Body of pancreas (tissue), 4 donors: ENCODE measurements at regions not wholly inside any gene's neighbourhood (a gene's known extent, or its start where the extent isn't known, plus 50 kb on each side); places are given as distances from the start of the nearest gene placed in this dataset.
"Not testable (repeated sequence)": the region's sequence is repeated elsewhere in the genome, so short reads cannot be mapped to it uniquely, and the experiment has no call there.

Source experiments
- ATAC-seq: fragments of 150-250 bp; one replicate; pipeline ENCODE4 v1.9.1; 2016
- DNase-seq, 4 donors: peaks; one replicate each; pipeline ENCODE4 v3.0.0-alpha.2; 2019
- H3K27ac ChIP-seq, 4 donors: fragments of 200-600 bp; sonication (generic); 1 replicate in 3 of 4; 2 replicates in 1 of 4; pipeline versions ENCODE4 v1.5.1 to v1.6.1; 2016 to 2019; ENCODE audit warnings: mild to moderate bottlenecking in 1 of 4, mixed read lengths in 1 of 4, moderate library complexity in 1 of 4
- H3K27me3 ChIP-seq, 2 donors: fragments of 200-600 bp; sonication (generic); one replicate each; pipeline ENCODE4 v1.6.0; 2016; ENCODE audit warnings: mild to moderate bottlenecking in 1 of 2
- H3K36me3 ChIP-seq, 2 donors: fragments of 200-600 bp; sonication (generic); replicated peaks in 1 of 2; 2 replicates each; pipeline ENCODE4 v1.5.1; 2016; ENCODE audit warnings: low read depth in 2 of 2; ENCODE audit not compliant: insufficient read depth in 1 of 2
- H3K4me1 ChIP-seq: fragments of 200-600 bp; sonication (generic); one replicate; pipeline ENCODE4 v1.6.0; 2016
- H3K4me3 ChIP-seq, 2 donors: fragments of 200-600 bp; sonication (generic); 1 replicate in 1 of 2; 2 replicates in 1 of 2; pipeline ENCODE4 v1.5.1; 2016 to 2019
- H3K9me3 ChIP-seq, 3 donors: fragments of 200-600 bp; sonication (generic); 1 replicate in 2 of 3; 2 replicates in 1 of 3; pipeline ENCODE4 v1.5.1; 2016
- POLR2A ChIP-seq, 3 donors: fragments of 450-650 bp; IDR thresholded peaks; one replicate each; pipeline ENCODE4 v1.6.1; 2016; ENCODE audit warnings: antibody characterized with exemption in 3 of 3, mild to moderate bottlenecking in 2 of 3
- WGBS, 2 donors: methylation state at CpG; one replicate each; pipeline ENCODE4 v1.1.5; 2017; 5-methylcytosine and 5-hydroxymethylcytosine counted together
- intact Hi-C: fragments of 100-400 bp; cut with DNase I; formaldehyde crosslinking; loops from one replicate; pipeline ENCODE4 v1.15.1; 2023
- TF ChIP-seq, protein P1 (sequence below), 7 experiments: fragments of 450-650 bp in 4 of 7; fragments of 200-600 bp in 3 of 7; sonication (generic) in 3 of 7; IDR thresholded peaks; one replicate each; pipeline ENCODE4 v1.5.1; 2016 to 2019; ENCODE audit warnings: antibody characterized with exemption in 7 of 7

DNA sequence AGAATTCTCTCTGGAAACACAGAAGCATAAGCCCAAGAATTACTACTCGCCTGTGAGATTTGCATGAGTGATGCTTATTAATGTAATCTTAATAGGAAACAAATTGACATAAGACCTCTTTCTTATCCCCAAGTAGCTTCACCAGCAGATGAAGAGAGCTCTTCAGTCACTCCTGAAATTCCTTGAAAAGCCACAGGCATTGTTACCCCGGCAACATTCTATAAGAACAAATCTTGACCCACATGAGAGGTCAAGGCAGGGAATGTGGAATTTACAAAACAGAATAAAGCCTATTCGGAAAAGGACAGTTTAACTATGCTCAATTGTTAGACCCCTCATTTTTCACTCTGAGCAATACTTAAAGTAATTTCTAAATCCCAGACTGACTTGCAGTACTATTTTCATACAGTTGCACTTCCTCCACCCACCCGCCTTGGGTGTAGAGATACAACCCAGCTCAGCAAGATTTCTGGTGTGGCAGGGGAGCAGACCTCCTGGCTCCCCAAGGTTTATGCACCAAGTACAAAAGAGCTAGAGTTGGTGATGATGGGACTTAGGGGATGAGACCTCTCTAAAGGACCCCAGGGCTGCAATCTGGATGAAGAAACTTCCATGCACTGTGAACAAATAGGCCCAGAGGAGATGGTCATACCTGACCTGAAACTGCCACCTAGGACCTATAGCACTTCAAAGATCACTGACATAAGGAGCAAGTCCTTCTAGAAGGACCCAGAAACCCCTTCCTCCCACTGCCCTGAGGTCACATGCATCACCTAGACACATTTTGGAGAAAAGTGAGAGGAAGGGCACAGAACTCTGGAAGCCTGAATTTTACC is 242.1 kb downstream of the ZNF608 start:
- no peaks in the 10 kb centered on the region for H3K9me3 ChIP-seq
- no peak for TF ChIP-seq POLR2A (IDR thresholded peaks at IDR 0.05)
- TF ChIP-seq, protein P1, sequence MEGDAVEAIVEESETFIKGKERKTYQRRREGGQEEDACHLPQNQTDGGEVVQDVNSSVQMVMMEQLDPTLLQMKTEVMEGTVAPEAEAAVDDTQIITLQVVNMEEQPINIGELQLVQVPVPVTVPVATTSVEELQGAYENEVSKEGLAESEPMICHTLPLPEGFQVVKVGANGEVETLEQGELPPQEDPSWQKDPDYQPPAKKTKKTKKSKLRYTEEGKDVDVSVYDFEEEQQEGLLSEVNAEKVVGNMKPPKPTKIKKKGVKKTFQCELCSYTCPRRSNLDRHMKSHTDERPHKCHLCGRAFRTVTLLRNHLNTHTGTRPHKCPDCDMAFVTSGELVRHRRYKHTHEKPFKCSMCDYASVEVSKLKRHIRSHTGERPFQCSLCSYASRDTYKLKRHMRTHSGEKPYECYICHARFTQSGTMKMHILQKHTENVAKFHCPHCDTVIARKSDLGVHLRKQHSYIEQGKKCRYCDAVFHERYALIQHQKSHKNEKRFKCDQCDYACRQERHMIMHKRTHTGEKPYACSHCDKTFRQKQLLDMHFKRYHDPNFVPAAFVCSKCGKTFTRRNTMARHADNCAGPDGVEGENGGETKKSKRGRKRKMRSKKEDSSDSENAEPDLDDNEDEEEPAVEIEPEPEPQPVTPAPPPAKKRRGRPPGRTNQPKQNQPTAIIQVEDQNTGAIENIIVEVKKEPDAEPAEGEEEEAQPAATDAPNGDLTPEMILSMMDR (IDR thresholded peaks at IDR 0.05): no peak
- WGBS, 2 donors: 88 to 91% methylated on average over 4 of the region's 4 CpGs

DNA sequence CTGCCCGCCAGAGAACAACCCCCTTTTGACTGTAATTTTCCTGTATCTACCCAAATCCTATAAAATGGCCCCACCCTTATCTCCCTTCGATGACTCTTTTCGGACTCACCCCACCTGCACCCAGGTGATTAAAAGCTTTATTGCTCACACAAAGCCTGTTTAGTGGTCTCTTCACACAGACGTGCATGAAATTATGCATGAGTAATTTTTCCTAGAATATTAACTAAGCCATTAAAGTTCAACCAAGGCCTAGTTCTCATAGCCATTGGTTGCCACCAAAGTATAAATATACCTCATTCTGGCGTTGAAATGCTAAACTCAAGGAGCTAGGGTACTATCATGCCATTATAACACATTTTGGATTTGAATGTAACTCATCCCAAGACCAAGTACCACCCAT is 243.9 kb downstream of the ZNF608 start:
- H3K27me3 ChIP-seq: no peaks in the 10 kb centered on the region
- no peaks in the 10 kb centered on the region for H3K9me3 ChIP-seq
- ATAC-seq (no peak), DNase-seq (no peak)
- no peaks in the 10 kb centered on the region for H3K36me3 ChIP-seq
- H3K4me1 ChIP-seq: peaks cover 8% of the 10 kb centered on the region
- H3K27ac ChIP-seq: no peak overlapping the region
- 86 to 88% methylated on average over 5 of the region's 5 CpGs for WGBS, 2 donors
- no peak overlapping the region for H3K4me3 ChIP-seq
- intact Hi-C loops: no loop called here
- TF ChIP-seq POLR2A (IDR thresholded peaks at IDR 0.05): no peak
- TF ChIP-seq, protein P1 (IDR thresholded peaks at IDR 0.05): no peak

More for the DNA sequence above, 242.1 kb downstream of the ZNF608 start:
- H3K4me3 ChIP-seq: no peak overlapping the region
- no peak overlapping the region for H3K27ac ChIP-seq
- H3K4me1 ChIP-seq: peaks cover 8% of the 10 kb centered on the region
- no peaks in the 10 kb centered on the region for H3K36me3 ChIP-seq
- DNase-seq: no peak
- no peak for ATAC-seq
- no peaks in the 10 kb centered on the region for H3K27me3 ChIP-seq
- intact Hi-C loops: no loop called here

DNA sequence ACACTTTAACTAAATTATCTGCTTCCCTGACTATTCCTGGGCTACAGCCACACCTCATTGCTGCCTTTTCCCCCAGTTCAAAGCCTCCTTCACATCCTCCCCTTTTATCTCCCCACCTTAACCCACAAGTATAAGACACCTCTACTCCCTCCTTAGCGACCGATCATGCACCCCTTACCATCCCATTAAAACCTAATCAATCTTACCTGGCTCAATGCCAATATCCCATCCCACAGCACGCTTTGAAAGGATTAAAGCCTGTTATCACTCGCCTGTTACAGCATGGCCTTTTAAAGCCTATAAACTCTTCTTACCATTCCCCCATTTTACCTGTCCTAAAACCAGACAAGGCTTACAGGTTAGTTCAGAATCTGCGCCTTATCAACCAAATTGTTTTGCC is 246.6 kb downstream of the ZNF608 start:
- H3K27ac ChIP-seq, H3K36me3 ChIP-seq, H3K27me3 ChIP-seq, H3K4me3 ChIP-seq, ATAC-seq, DNase-seq, intact Hi-C loops, H3K9me3 ChIP-seq, H3K4me1 ChIP-seq: not testable (repeated sequence)
- 88 to 90% methylated on average over 5 of the region's 5 CpGs for WGBS, 2 donors

DNA sequence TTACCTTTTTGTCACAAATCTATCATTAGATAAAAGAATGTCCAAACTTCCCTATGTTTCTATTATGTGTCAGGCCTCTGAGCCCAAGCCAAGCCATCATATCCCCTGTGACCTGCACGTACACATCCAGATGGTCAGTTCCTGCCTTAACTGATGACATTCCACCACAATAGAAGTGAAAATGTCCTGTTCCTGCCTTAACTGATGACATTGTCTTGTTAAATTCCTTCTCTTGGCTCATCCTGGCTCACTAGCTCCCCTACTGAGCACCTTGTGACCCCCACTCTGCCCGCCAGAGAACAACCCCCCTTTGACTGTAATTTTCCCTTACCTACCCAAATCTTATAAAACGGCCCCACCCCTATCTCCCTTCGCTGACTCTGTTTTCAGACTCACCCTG is 249.5 kb downstream of the ZNF608 start:
- ATAC-seq, H3K27ac ChIP-seq, H3K9me3 ChIP-seq, DNase-seq, intact Hi-C loops, H3K4me1 ChIP-seq, H3K27me3 ChIP-seq, H3K4me3 ChIP-seq, H3K36me3 ChIP-seq: not testable (repeated sequence)
- 74 to 89% methylated on average over 4 of the region's 4 CpGs for WGBS, 2 donors

DNA sequence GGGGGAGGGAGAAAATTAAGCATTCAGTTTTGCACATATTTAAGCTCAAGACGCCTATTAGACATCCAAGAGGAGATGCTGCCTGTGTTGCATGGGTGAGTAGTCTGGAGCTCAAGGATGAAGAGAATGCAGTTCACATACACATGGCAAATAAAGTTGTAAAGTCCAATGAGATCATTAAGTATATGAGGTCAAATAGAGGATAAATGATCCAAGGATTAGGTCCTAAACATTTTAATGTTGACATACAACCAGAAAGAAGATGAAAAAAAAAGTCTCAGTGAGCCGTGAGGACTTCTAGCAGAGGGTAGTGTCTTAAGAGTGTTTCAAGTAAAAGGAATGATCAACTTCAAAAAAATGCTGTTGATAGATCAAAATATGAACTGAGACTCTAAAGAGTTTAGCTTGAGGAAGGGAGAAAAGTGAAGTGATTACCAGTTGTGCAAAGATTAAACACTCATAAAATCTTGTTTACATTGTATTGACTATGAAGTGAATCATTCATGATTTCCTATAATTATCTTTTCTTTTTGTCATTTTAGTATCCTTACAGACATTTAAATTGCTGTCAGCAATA is 251.8 kb downstream of the ZNF608 start:
- Histone ChIP-seq H3K4me1 (no peaks in the 10 kb centered on the region), H3K36me3 (no peaks in the 10 kb centered on the region), H3K27ac (no peak overlapping the region), H3K9me3 (no peaks in the 10 kb centered on the region), H3K4me3 (no peak overlapping the region), H3K27me3 (no peaks in the 10 kb centered on the region)
- DNase-seq (no peak), ATAC-seq (no peak)
- WGBS, 2 donors: 91 to 94% methylated on average over 2 of the region's 2 CpGs
- no peak for TF ChIP-seq POLR2A (IDR thresholded peaks at IDR 0.05)
- TF ChIP-seq, protein P1 (IDR thresholded peaks at IDR 0.05): no peak
- intact Hi-C loops: no loop called here
